IMR-90 (cell line): ENCODE measurements at regions not wholly inside any gene's neighbourhood (a gene's known extent, or its start where the extent isn't known, plus 50 kb on each side); places are given as distances from the start of the nearest gene placed in this dataset.

ENCODE experiments used
- BHLHE40 ChIP-seq: fragments of 150-350 bp; IDR thresholded peaks from 2 replicates; pipeline ENCODE4 v1.6.1; 2016; ENCODE audit warnings: mild to moderate bottlenecking, low read depth, low read length
- CHD1 ChIP-seq: IDR thresholded peaks from 2 replicates; pipeline ENCODE4 v1.6.1; 2012; ENCODE audit warnings: low read depth, low read length, improper control_type of control experiment
- CTCF ChIP-seq: conservative IDR thresholded peaks from 2 replicates; pipeline ENCODE4 v1.5.1; 2012; ENCODE audit warnings: mild to moderate bottlenecking, low read depth, low read length, improper control_type of control experiment
- ELK1 ChIP-seq: fragments of 150-350 bp; IDR thresholded peaks from 2 replicates; pipeline ENCODE4 v1.6.1; 2016; ENCODE audit warnings: low read depth, mild to moderate bottlenecking, low read length, moderate library complexity, borderline replicate concordance
- POLR2A ChIP-seq: IDR thresholded peaks from 2 replicates; pipeline ENCODE4 v1.6.1; 2012; ENCODE audit warnings: mild to moderate bottlenecking, low read depth, low read length
- RAD21 ChIP-seq: IDR thresholded peaks from 2 replicates; pipeline ENCODE4 v1.6.1; 2012; ENCODE audit warnings: low read length, improper control_type of control experiment
- RCOR1 ChIP-seq: IDR thresholded peaks from 2 replicates; pipeline ENCODE4 v1.6.1; 2012; ENCODE audit warnings: mild to moderate bottlenecking, low read length, improper control_type of control experiment; ENCODE audit not compliant: insufficient replicate concordance
- RFX5 ChIP-seq: IDR thresholded peaks from 2 replicates; pipeline ENCODE4 v1.8.0; 2012; ENCODE audit warnings: low read depth, mild to moderate bottlenecking, low read length, moderate library complexity
- SMC3 ChIP-seq: fragments of 150-350 bp; IDR thresholded peaks from 2 replicates; pipeline ENCODE4 v1.6.1; 2016; ENCODE audit warnings: low read depth, mild to moderate bottlenecking, antibody characterized with exemption, low read length, moderate library complexity

DNA sequence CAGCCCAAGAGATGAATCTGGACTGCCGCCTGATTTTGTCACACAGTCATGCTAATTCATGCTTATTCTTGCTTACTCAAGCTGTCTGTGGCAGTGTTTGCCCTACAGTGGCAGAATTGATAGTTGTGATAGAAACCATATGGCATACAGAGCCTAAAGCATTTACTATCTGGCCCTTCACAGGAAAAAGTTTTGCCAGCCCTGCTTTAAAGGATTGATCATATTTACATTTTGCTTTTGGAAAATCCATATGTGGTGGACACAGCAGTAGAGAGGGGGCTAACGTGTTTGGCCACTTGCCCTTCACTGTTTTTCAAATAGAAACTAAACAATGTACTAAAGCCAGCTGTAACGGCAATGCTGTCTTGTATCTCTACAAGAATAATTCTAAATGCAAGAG, 974.0 kb upstream of the GHITM start:
- no peak for TF ChIP-seq CTCF
- TF ChIP-seq RCOR1: no peak
- TF ChIP-seq RFX5: no peak
- TF ChIP-seq POLR2A: no peak
- no peak for TF ChIP-seq RAD21
- no peak for TF ChIP-seq CHD1
- TF ChIP-seq SMC3: no peak
- no peak for TF ChIP-seq ELK1
- no peak for TF ChIP-seq BHLHE40
